ENCODE measurements at regions not wholly inside any gene's neighbourhood (a gene's known extent, or its start where the extent isn't known, plus 50 kb on each side); places are given as distances from the start of the nearest gene placed in this dataset.

DNA sequence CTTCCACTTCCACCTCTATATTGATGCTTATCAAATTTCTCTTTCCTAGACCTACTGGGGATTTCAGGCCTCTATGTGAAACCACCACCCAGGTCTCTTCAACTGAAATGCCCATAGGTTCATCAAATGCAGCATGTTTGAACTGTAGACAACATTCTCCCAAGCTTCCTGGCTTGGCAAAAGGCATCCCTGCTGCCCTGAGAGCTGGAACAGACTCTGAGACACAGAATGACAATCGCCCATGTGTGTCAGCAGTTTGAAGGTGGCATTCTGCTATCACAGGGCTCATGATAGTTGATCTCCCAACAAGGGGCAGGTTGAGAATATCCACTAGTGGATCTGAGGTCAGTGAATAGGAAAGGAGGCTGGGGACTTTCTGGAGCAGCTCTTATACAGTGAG lies 200.7 kb downstream of the RPLP1 start:
- TF ChIP-seq, protein P1, sequence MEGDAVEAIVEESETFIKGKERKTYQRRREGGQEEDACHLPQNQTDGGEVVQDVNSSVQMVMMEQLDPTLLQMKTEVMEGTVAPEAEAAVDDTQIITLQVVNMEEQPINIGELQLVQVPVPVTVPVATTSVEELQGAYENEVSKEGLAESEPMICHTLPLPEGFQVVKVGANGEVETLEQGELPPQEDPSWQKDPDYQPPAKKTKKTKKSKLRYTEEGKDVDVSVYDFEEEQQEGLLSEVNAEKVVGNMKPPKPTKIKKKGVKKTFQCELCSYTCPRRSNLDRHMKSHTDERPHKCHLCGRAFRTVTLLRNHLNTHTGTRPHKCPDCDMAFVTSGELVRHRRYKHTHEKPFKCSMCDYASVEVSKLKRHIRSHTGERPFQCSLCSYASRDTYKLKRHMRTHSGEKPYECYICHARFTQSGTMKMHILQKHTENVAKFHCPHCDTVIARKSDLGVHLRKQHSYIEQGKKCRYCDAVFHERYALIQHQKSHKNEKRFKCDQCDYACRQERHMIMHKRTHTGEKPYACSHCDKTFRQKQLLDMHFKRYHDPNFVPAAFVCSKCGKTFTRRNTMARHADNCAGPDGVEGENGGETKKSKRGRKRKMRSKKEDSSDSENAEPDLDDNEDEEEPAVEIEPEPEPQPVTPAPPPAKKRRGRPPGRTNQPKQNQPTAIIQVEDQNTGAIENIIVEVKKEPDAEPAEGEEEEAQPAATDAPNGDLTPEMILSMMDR (conservative IDR thresholded peaks at IDR 0.05; ENCODE audit: low read depth, low read length) = no peak
- TF ChIP-seq, protein P2, sequence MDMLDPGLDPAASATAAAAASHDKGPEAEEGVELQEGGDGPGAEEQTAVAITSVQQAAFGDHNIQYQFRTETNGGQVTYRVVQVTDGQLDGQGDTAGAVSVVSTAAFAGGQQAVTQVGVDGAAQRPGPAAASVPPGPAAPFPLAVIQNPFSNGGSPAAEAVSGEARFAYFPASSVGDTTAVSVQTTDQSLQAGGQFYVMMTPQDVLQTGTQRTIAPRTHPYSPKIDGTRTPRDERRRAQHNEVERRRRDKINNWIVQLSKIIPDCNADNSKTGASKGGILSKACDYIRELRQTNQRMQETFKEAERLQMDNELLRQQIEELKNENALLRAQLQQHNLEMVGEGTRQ (IDR thresholded peaks at IDR 0.05; ENCODE audit: low read depth, low read length) = no peak
- TF ChIP-seq POLR2A (IDR thresholded peaks at IDR 0.05; ENCODE audit: low read depth, low read length) (no peak), RFX5 (IDR thresholded peaks at IDR 0.05; ENCODE audit: low read depth, low read length) (no peak), RAD21 (IDR thresholded peaks at IDR 0.05; ENCODE audit: low read length) (no peak), MAZ (IDR thresholded peaks at IDR 0.05; ENCODE audit: borderline replicate concordance, low read depth, low read length) (no peak), RCOR1 (IDR thresholded peaks at IDR 0.05; ENCODE audit: insufficient replicate concordance, low read length) (no peak), MAFK (IDR thresholded peaks at IDR 0.05; ENCODE audit: low read depth, low read length) (no peak), CEBPB (IDR thresholded peaks at IDR 0.05; ENCODE audit: low read depth, low read length) (no peak), BHLHE40 (IDR thresholded peaks at IDR 0.05; ENCODE audit: low read depth, low read length) (no peak), SMC3 (IDR thresholded peaks at IDR 0.05; ENCODE audit: low read depth, low read length) (no peak)
